H1 (cell line): ENCODE measurements at regions not wholly inside any gene's neighbourhood (a gene's known extent, or its start where the extent isn't known, plus 50 kb on each side); places are given as distances from the start of the nearest gene placed in this dataset.

Experiments used
- CTCF ChIA-PET: fragments of 300-600 bp; sonication (Branson Sonifier 250); formaldehyde crosslinking; loops from one replicate; lab custom pipeline; 2021; ENCODE audit not compliant: partially characterized antibody; lab: Charles Lee
- POLR2A ChIA-PET: fragments of 300-600 bp; sonication (Branson Sonifier 250); formaldehyde crosslinking; loops from one replicate; lab custom pipeline; 2021; ENCODE audit warnings: inconsistent platforms; ENCODE audit not compliant: partially characterized antibody; lab: Charles Lee
- DNase-seq, 2 experiments: peaks; one replicate each; pipeline versions ENCODE4 v3.0.0 to v3.0.0-alpha.2; 2010 to 2022; ENCODE audit warnings: low spot score in 2 of 2, low read depth in 1 of 2, mixed read lengths in 1 of 2
- FAIRE-seq: peaks from 2 replicates; lab custom pipeline; 2011; peaks lifted over from hg19 to GRCh38; lab: Jason Lieb, UNC
- H2AFZ ChIP-seq: 2 replicates; pipeline ENCODE4 v1.8.1; 2012; ENCODE audit warnings: low read length, inconsistent platforms
- H2AK5ac ChIP-seq: 2 replicates; pipeline ENCODE4 v1.6.1; 2013; ENCODE audit warnings: low read depth, low read length
- H2BK120ac ChIP-seq: replicated peaks from 2 replicates; pipeline ENCODE3; 2013; ENCODE audit warnings: low read depth, low read length, inconsistent platforms
- H2BK12ac ChIP-seq: 2 replicates; pipeline ENCODE4 v1.6.1; 2013; ENCODE audit warnings: low read depth, low read length
- H2BK15ac ChIP-seq: 2 replicates; pipeline ENCODE4 v1.6.1; 2013; ENCODE audit warnings: low read length
- H2BK20ac ChIP-seq: 2 replicates; pipeline ENCODE4 v1.6.1; 2013; ENCODE audit warnings: low read length
- H2BK5ac ChIP-seq: 2 replicates; pipeline ENCODE4 v1.6.1; 2013; ENCODE audit warnings: low read depth, low read length
- H3K14ac ChIP-seq: 2 replicates; pipeline ENCODE4 v1.6.1; 2013; ENCODE audit warnings: inconsistent platforms; ENCODE audit not compliant: insufficient read length
- H3K18ac ChIP-seq: 2 replicates; pipeline ENCODE4 v1.6.1; 2013; ENCODE audit warnings: low read length; ENCODE audit errors: extremely low read depth
- H3K23ac ChIP-seq: 2 replicates; pipeline ENCODE4 v1.6.1; 2013; ENCODE audit warnings: inconsistent platforms; ENCODE audit not compliant: insufficient read length
- H3K23me2 ChIP-seq: 2 replicates; pipeline ENCODE4 v1.6.1; 2013; ENCODE audit warnings: low read depth, low read length
- H3K27ac ChIP-seq: 2 replicates; pipeline ENCODE4 v1.6.1; 2011; ENCODE audit warnings: low read depth, low read length, inconsistent platforms
- H3K27me3 ChIP-seq, 4 experiments: replicated peaks in 1 of 4; 1 replicate in 1 of 4; 2 replicates in 3 of 4; pipeline versions ENCODE4 v1.6.1 to v1.8.1; 2011 to 2013; ENCODE audit warnings: low read length in 3 of 4, mild to moderate bottlenecking in 3 of 4, inconsistent platforms in 2 of 4, mixed read lengths in 2 of 4, moderate library complexity in 1 of 4; ENCODE audit not compliant: control insufficient read depth in 3 of 4, insufficient read depth in 3 of 4; ENCODE audit errors: extremely low read depth in 1 of 4
- H3K36me3 ChIP-seq, 4 experiments: 2 replicates each; pipeline versions ENCODE4 v1.6.1 to v1.8.1; 2011 to 2013; ENCODE audit warnings: mild to moderate bottlenecking in 4 of 4, low read length in 3 of 4, moderate library complexity in 2 of 4, control low read depth in 1 of 4, inconsistent platforms in 1 of 4; ENCODE audit not compliant: insufficient read depth in 4 of 4, control insufficient read depth in 2 of 4
- H3K4ac ChIP-seq: replicated peaks from 2 replicates; pipeline ENCODE3; 2013; ENCODE audit warnings: low read length, low read depth, mixed read lengths, inconsistent platforms; ENCODE audit not compliant: insufficient read length
- H3K4me1 ChIP-seq, 4 experiments: replicated peaks in 1 of 4; 1 replicate in 1 of 4; 2 replicates in 3 of 4; pipeline versions ENCODE4 v1.6.1 to v1.8.1; 2011 to 2013; ENCODE audit warnings: low read length in 3 of 4, inconsistent platforms in 2 of 4, mixed read lengths in 1 of 4; ENCODE audit not compliant: insufficient read depth in 4 of 4, control insufficient read depth in 3 of 4
- H3K4me2 ChIP-seq, 2 experiments: 2 replicates each; pipeline versions ENCODE4 v1.6.1 to v1.8.1; 2011 to 2013; ENCODE audit warnings: low read depth in 2 of 2, low read length in 2 of 2, control low read depth in 1 of 2, inconsistent platforms in 1 of 2, mild to moderate bottlenecking in 1 of 2; ENCODE audit not compliant: insufficient read depth in 1 of 2
- H3K4me3 ChIP-seq, 4 experiments: fragments of 200-600, 300-600 bp in 1 of 4; sonication (generic), shearing (Covaris generic), sonication (Bioruptor Twin) in 1 of 4; 2 replicates each; pipeline versions ENCODE4 v1.5.1 to v1.8.1; 2011 to 2016; ENCODE audit warnings: low read length in 4 of 4, low read depth in 3 of 4, control low read depth in 2 of 4, inconsistent platforms in 2 of 4, mild to moderate bottlenecking in 2 of 4, mixed read lengths in 1 of 4, moderate library complexity in 1 of 4; ENCODE audit not compliant: insufficient read depth in 2 of 4; ENCODE audit errors: extremely low read depth in 1 of 4
- H3K56ac ChIP-seq: replicated peaks from 2 replicates; pipeline ENCODE3; 2013; ENCODE audit warnings: low read depth, mild to moderate bottlenecking, mixed read lengths, low read length, inconsistent platforms; ENCODE audit not compliant: insufficient read length
- H3K79me1 ChIP-seq: 2 replicates; pipeline ENCODE4 v1.6.1; 2013; ENCODE audit warnings: low read depth, low read length, control low read depth
- H3K79me2 ChIP-seq, 2 experiments: 2 replicates each; pipeline versions ENCODE4 v1.6.1 to v1.8.1; 2012 to 2013; ENCODE audit warnings: low read length in 2 of 2, mild to moderate bottlenecking in 2 of 2, inconsistent platforms in 1 of 2; ENCODE audit not compliant: insufficient read depth in 2 of 2, control insufficient read depth in 1 of 2
- H3K9ac ChIP-seq, 4 experiments: replicated peaks in 1 of 4; 1 replicate in 1 of 4; 2 replicates in 3 of 4; pipeline versions ENCODE4 v1.6.1 to v1.8.1; 2011 to 2013; ENCODE audit warnings: low read depth in 3 of 4, low read length in 3 of 4, control low read depth in 2 of 4, mild to moderate bottlenecking in 2 of 4, moderate library complexity in 2 of 4, inconsistent platforms in 1 of 4; ENCODE audit errors: extremely low read depth in 1 of 4
- H3K9me3 ChIP-seq, 2 experiments: 2 replicates each; pipeline versions ENCODE4 v1.6.1 to v1.8.1; 2012 to 2013; ENCODE audit warnings: mild to moderate bottlenecking in 2 of 2, moderate library complexity in 2 of 2, control low read depth in 1 of 2, inconsistent platforms in 1 of 2, low read depth in 1 of 2, low read length in 1 of 2, mixed read lengths in 1 of 2; ENCODE audit not compliant: insufficient read depth in 2 of 2
- H4K20me1 ChIP-seq, 2 experiments: replicated peaks in 1 of 2; 2 replicates each; pipeline versions ENCODE3 to v1.8.1; 2011 to 2013; ENCODE audit warnings: inconsistent platforms in 2 of 2, low read length in 2 of 2, mild to moderate bottlenecking in 1 of 2; ENCODE audit not compliant: insufficient read depth in 2 of 2, control insufficient read depth in 1 of 2
- H4K5ac ChIP-seq: 2 replicates; pipeline ENCODE4 v1.6.1; 2013; ENCODE audit warnings: low read length, low read depth, mixed read lengths, inconsistent platforms; ENCODE audit not compliant: insufficient read length
- H4K8ac ChIP-seq: 2 replicates; pipeline ENCODE4 v1.8.0; 2013; ENCODE audit warnings: mild to moderate bottlenecking, moderate library complexity, low read length, inconsistent platforms; ENCODE audit not compliant: insufficient read depth; ENCODE audit errors: extremely low read depth
- H4K91ac ChIP-seq: replicated peaks from 2 replicates; pipeline ENCODE3; 2013; ENCODE audit warnings: low read length, mixed read lengths, inconsistent platforms; ENCODE audit not compliant: insufficient read length
- KDM5A ChIP-seq: fragments of 200-600 bp; IDR thresholded peaks from 2 replicates; pipeline ENCODE4 v1.7.1; 2012; ENCODE audit warnings: mild to moderate bottlenecking, low read length, inconsistent platforms, mixed read lengths
- WGBS, 2 experiments: shearing (Covaris generic) in 1 of 2; methylation state at CpG; one replicate each; pipeline versions ENCODE4 v1.1.6 to v1.1.7; 2013 to 2015; ENCODE audit warnings: low lambda C conversion rate in 2 of 2, mixed read lengths in 2 of 2, inconsistent platforms in 1 of 2, low coverage in 1 of 2, missing lambda C conversion rate in 1 of 2; ENCODE audit not compliant: insufficient replicate concordance in 2 of 2, insufficient coverage in 1 of 2, insufficient read length in 1 of 2; ENCODE audit errors: extremely low coverage in 1 of 2, missing lambda C conversion rate in 1 of 2; 5-methylcytosine and 5-hydroxymethylcytosine counted together

DNA sequence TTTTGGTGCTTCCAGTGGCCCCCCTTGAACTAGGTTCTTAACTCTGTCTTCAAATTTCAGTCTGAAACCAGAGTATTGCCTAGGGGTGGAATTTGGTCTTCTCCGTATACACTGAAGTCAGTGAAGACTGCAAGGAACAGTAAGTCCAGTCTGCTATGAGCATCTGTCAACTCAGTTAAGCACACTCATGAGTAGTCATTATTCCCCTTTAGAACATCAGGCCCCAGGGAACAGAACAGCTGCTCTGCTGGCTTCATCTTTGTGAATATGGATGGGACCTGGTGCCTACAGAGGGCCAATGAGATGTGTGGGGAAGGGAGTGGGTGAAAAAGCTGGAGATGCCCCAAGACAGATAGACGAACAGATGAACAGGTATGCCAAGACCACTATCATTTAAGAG is 85.2 kb upstream of the PRR23C start:
- ChIA-PET CTCF (interaction anchor here (0.6 to 1.4 kb wide), 3 partner anchors 18 to 530 kb away, joined by 3 to 8 read pairs (median 6); no protein-coding TSS in a partner anchor), POLR2A (no interaction called here)
- H3K4me3 ChIP-seq, result no peak overlapping the region
- no peak overlapping the region for H2BK15ac ChIP-seq
- no peaks in the 10 kb centered on the region; a peak in 1 of 8 replicates for H3K36me3 ChIP-seq
- H2BK120ac ChIP-seq, result no peak overlapping the region
- H2BK5ac ChIP-seq, result no peak overlapping the region
- no peak overlapping the region for H3K56ac ChIP-seq
- no peak overlapping the region for H3K18ac ChIP-seq
- H4K8ac ChIP-seq, result no peak overlapping the region
- FAIRE-seq (no peak), DNase-seq (no peak)
- no peak overlapping the region for H2BK12ac ChIP-seq
- peaks cover 0 to 4% (median 0%) of the 10 kb centered on the region in 4 experiments; a peak in 2 of 7 replicates for H3K4me1 ChIP-seq
- no peak overlapping the region for H2AK5ac ChIP-seq
- H3K23me2 ChIP-seq, result peaks cover 2% of the 10 kb centered on the region; the same call in 1 of the 2 replicates
- H3K4me2 ChIP-seq, result no peak overlapping the region
- H3K27ac ChIP-seq, result no peak overlapping the region
- no peaks in the 10 kb centered on the region for H3K79me2 ChIP-seq
- H3K9me3 ChIP-seq, result peaks cover 0 to 12% of the 10 kb centered on the region in 2 experiments; a peak in 1 of 4 replicates
- H2AFZ ChIP-seq, result no peak overlapping the region
- no peak overlapping the region for H4K5ac ChIP-seq
- no peak overlapping the region for H3K4ac ChIP-seq
- no peaks in the 10 kb centered on the region for H4K20me1 ChIP-seq
- no peak overlapping the region for H3K14ac ChIP-seq
- H2BK20ac ChIP-seq, result no peak overlapping the region
- H3K23ac ChIP-seq, result no peak overlapping the region
- no peak overlapping the region for H3K9ac ChIP-seq
- no peaks in the 10 kb centered on the region; a peak in 1 of 7 replicates for H3K27me3 ChIP-seq
- no peak overlapping the region for H4K91ac ChIP-seq
- H3K79me1 ChIP-seq, result no peaks in the 10 kb centered on the region
- 80% methylated on average over 2 of the region's 2 CpGs; no CpG with 5 or more reads in 1 of the 2 experiments for WGBS, 2 experiments
- TF ChIP-seq KDM5A, result no peak
